Testis (tissue), 2 donors: ENCODE measurements at regions not wholly inside any gene's neighbourhood (a gene's known extent, or its start where the extent isn't known, plus 50 kb on each side); places are given as distances from the start of the nearest gene placed in this dataset.

Source experiments
- POLR2A ChIP-seq: fragments of 450-650 bp; IDR thresholded peaks from one replicate; pipeline ENCODE4 v1.6.1; 2017; ENCODE audit warnings: antibody characterized with exemption, mild to moderate bottlenecking, moderate library complexity
- TF ChIP-seq, protein P1 (sequence below), 3 experiments: fragments of 450-650 bp in 2 of 3; fragments of 200-600 bp in 1 of 3; sonication (generic) in 1 of 3; IDR thresholded peaks; one replicate each; pipeline ENCODE4 v1.5.1; 2016 to 2019; ENCODE audit warnings: antibody characterized with exemption in 3 of 3, mild to moderate bottlenecking in 2 of 3, moderate library complexity in 1 of 3

DNA sequence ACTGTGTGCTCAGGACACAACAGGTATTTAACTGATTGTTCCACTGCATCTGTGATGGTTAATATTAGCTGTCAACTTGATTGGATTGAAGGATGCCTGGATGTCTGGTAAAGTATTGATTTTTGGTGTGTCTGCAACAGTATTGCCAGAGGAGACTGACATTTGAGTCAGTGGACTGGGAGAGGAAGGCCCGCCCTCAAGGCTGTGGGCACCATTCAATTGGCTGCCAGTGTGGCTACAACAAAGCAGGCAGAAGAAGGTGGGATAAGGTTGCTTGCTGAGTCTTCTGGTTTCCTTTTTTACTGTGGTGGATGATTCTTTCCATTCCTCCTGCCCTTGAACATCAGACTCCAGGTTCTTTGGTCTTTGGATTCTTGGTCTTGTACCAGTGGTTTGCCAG, 137.1 kb upstream of the FAM13C start:
- TF ChIP-seq POLR2A = no peak
- TF ChIP-seq, protein P1, sequence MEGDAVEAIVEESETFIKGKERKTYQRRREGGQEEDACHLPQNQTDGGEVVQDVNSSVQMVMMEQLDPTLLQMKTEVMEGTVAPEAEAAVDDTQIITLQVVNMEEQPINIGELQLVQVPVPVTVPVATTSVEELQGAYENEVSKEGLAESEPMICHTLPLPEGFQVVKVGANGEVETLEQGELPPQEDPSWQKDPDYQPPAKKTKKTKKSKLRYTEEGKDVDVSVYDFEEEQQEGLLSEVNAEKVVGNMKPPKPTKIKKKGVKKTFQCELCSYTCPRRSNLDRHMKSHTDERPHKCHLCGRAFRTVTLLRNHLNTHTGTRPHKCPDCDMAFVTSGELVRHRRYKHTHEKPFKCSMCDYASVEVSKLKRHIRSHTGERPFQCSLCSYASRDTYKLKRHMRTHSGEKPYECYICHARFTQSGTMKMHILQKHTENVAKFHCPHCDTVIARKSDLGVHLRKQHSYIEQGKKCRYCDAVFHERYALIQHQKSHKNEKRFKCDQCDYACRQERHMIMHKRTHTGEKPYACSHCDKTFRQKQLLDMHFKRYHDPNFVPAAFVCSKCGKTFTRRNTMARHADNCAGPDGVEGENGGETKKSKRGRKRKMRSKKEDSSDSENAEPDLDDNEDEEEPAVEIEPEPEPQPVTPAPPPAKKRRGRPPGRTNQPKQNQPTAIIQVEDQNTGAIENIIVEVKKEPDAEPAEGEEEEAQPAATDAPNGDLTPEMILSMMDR (IDR thresholded peaks at IDR 0.05) = no peak
